Activated CD4-positive, alpha-beta T cell treated with anti-CD3 and anti-CD28 coated beads, Interleukin-2, Interleukin-6, amounts not matched to agents 100 ng/mL and 50 ng/mL, durations not matched to agents 16 hours and 8 hours (primary cell): ENCODE measurements at regions not wholly inside any gene's neighbourhood (a gene's known extent, or its start where the extent isn't known, plus 50 kb on each side); places are given as distances from the start of the nearest gene placed in this dataset.

Experiments
- DNase-seq: peaks from one replicate; pipeline ENCODE4 v3.0.0-alpha.2; 2020

- DNase-seq: no peak
Measured at GRCh38 chrX:43525901-43526610, 130.0 kb upstream of the MAOA start.

GRCh38 chrX:43526878-43527277 lies 129.2 kb upstream of the MAOA start:
- DNase-seq: no peak

DNA sequence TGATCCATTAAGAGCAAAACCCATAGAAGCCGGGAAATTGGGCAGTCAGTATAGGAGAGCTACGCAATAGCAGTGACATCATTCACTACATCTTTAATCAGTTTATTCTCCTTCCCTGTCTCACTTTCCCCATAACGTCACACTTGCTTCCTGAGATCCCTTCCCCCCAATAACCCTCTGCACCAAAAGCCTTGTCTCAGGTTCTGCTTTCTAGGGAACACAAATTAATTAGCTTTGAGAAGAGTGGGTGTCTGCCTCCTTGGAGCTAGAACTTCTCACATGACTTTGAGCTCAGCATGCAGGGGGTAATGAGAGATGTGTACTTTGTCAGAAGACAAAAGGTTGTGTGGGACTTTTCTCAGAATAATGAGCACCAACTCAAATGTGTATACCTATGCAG lies 128.3 kb upstream of the MAOA start:
- no peak for DNase-seq

DNA sequence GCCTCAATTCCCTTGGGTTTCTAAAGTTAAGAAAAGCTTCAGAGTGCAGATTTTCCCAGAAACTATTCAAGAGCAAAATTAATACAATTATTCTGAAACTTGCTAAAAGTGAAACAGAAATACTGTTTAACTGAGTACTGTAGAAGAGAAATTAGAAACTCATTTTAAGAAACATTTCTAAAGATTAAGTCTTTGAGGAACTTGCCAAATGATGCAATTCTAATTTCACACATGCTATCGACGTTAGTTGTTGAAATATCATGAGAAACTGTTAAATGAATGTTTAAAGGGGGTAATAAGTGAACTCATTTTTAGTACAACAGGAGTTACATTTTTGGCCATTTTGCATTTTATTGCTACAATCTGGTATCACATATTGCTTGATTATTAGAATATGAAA lies 125.3 kb upstream of the MAOA start:
- no peak for DNase-seq

GRCh38 chrX:43540318-43540717 lies 115.8 kb upstream of the MAOA start:
- DNase-seq: no peak

DNA sequence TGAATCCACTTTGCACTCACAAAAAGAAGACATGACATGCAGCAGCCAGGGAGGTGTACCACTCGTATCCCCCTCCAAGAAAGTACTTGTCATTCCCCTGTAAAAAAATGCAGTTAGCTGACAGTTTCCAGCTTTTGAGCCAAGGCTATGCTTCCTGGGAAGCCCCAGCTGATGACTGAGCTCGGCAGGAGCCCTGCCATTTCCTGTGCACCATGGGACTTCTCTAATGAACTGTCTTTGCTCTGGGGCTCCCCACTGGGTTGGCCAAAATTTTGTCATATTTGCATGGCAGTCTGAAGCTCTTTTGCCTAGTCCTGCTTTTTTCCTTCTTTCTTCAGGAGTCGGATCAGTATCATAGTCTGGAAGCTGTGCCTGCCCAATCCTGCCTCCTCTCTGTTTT lies 104.5 kb upstream of the MAOA start:
- DNase-seq: no peak

GRCh38 chrX:43552156-43552555 lies 103.9 kb upstream of the MAOA start:
- DNase-seq: no peak

GRCh38 chrX:43552703-43553102 lies 103.4 kb upstream of the MAOA start:
- no peak for DNase-seq

DNA sequence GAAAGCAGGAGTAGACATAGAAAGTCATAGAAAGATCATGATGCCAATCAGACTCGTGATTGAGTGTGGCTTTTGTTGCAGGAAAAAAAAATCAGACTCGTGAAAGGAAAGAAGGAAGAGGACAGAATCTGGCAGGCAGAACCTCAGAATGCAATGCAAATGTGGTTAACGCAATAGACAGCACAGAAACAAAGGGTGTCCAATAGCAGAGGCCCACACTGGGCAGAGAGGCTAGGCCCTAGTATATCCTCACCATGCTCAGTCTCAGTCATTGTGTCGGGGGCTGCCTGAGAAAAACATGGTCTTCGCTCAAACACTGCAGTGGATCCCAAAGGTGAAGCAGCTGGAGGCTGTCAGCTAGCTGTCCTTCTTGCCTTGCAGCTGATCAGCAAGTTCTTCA lies 102.8 kb upstream of the MAOA start:
- DNase-seq: no peak

DNA sequence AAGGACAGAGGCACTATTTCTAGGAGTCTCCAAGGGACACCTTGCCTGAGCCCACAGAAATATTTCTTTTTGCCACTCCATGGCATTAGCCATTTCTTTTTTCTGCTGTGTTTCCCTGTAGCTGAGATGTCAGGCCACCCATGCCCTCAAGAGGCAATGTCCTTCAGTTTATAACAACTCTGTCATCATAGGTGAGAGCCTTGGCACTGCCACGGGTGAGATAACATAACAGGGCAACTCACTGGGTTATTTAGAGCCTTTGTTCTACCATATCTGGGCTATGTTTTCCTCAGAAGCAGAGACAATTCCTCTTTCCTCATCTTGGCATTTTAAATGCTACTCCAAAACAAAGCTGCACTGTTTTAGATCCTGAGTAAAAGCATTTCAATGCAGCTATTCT lies 99.9 kb upstream of the MAOA start:
- DNase-seq: no peak

DNA sequence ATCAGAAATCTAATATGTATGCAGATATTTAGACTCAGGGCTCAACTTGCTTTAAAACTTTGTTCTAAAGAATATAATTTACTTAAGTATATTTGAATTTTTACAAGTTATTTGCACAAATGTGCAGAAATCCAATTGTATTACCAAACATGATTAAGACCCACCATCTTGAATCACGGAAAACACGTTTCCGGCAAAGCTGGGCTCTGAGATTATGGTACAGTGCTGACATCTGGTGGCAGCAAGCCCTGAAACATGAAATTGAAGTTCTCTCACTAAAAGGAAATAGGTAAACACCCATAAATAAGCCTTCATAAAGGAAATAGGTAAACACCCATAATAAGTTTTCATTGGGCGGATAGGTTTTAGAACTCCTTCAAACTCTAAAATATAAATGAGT lies 98.3 kb upstream of the MAOA start:
- peak; percentile 67 for DNase-seq

DNA sequence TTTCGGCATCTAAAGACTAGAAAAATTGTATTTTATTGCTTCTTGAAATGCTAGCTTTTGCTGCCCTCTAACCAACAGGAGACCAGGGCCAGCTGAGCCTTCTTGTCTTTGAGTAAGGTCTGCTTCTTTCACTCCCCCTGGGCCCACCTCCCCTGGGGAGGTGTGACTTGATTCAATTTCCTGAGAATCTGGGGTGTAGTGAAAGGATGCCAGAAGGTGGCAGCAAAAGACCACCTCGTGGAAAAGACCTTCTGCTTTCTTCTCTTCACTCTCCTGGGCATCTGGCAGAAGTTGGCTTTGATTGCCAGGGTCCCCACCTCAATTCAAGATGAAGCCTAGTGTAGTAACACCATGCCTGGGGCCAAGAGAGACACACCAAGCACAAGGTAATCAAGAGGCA lies 96.5 kb upstream of the MAOA start:
- DNase-seq: peak; percentile 36

- no peak for DNase-seq
Measured at GRCh38 chrX:43560247-43560946, 95.7 kb upstream of the MAOA start.

DNA sequence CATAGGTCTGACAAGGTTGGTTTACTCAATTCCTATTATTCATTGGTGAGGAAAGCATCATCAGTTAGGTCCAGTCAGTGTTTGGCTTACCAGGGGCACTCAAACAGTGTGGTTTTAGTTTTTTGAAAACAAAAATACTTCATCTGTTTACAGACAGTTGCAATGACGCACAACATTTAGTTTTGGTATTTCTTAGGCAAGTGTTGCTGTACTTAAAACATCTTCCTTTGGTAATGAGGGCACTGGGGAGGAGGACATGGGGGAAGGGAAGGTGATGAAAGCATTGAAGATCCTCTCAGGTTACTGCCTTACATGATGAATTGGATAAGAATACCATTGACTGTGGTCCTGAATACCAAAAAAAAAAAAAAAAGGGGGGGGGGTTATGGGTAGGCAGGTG lies 93.7 kb upstream of the MAOA start:
- no peak for DNase-seq

DNA sequence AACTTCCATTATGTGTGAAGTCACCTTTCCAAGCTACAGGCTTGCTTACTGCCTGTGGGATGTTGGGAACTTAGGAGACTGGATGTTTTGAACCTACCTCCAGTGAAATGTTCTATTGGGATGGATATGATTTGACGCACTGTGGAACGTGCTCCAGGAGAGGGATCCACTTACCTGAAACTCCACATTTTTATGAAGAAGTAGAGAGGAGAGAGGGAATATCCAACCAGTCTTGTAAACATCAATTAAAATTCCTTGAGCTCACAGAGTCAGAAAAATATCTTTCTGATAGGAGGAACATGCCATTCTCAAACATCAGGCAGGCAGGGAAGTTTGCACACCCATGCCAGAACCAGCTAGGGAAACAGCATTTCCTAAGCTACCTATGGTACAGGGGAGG lies 91.1 kb upstream of the MAOA start:
- no peak for DNase-seq

DNA sequence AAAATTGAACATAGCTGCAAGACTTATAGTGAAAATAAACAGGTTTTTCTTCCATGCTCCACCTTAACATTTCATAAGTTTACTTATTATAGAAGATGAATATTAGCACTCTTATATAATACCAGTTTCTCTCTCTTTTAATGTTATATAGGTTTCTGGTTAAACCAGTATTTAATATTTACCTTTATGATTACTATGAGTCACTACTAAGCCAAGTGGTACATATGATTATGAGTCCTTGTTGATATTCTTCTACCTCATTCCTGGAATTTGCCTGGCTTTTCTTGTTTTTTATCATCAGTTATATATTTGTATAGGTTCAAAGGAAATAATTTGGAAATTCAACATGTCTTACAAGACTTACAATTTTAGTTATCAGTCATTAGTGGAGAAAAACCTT lies 89.9 kb upstream of the MAOA start:
- no peak for DNase-seq

GRCh38 chrX:43573441-43574015 lies 82.6 kb upstream of the MAOA start:
- DNase-seq: no peak

DNA sequence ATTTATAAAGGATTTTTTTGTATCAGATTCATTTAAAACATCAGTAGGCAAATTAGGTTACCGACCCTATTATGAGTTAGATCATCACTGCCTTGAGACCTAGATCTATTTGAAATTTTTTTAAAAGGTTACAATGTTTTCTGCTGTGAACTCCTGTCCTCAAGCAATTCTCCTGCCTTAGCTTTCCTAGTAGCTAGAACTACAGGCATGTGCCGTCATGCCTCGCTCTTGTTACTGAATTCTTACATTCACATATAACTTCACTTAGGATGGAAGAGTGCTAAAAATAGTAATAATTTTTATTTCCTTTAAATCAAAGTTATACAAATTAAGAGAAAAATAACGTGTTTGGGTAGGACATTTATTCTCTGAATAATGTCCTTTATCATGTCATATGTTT lies 75.5 kb upstream of the MAOA start:
- no peak for DNase-seq

DNA sequence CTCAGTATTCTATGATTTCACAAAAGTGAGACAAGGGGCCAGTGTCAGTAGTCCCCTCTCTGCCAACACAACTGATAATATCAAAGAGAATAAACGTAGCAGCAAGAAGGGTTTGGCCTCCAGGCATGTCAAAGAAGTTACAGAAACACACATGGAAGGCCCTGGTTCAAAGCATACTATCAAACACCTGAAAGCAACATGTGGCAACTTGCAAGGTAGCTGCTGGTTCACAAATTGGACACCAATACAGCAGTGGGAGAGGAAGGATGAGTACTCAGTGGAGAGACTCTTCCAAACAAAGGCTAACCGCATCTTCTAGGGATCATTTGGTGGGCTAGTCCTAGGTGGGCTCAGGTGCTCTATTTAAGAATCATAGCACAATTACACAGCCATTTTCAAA lies 74.9 kb upstream of the MAOA start:
- no peak for DNase-seq

DNA sequence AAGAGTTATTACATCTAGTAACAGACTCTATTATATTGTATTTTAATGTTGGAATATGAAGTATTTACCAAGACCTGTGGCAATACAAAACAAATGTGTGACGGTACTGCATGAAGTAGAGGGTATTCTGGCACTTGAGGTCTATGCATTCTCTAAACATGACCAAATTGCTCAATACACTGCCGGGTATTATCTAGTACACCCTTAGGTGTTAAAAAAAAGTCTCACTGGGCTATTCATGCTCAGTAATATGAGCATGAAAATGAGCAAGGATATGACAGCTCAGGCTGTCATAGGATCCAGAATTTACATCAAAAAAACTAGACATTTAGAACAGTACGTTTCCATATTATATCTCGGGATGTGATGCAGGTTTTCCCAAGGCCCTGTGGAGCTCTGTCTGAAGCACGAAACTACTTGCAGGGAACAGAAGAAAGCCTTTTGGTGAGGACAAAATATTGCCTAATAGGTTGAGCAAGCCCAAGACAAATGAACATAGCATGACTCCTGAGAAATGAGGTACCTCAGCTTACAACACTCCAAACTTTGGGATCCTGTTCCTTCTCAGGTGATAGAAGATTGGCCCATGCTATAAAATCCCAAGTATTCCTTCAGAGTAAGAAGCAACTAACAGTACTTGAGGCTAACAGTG lies 74.1 kb upstream of the MAOA start:
- no peak for DNase-seq

DNA sequence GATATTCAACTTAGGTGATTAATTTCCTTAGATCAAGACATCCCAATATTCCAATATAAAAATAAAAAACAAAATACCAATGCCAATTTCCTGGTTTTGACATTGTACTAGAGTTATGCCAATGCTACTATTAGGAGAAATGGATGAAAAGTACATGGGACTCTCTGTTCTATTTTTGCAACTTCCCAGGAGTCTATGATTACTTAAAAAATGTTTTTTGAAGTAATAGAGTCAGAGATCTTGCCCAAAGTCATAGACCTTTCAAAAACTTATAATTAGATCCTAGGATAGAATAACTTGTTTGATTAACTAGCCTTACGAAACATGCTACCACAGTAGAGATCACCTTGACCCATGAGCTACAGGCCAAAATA lies 73.6 kb upstream of the MAOA start:
- no peak for DNase-seq

- no peak for DNase-seq
Measured at GRCh38 chrX:43585922-43586321, 70.2 kb upstream of the MAOA start.

- DNase-seq: no peak
Measured at GRCh38 chrX:43586830-43587229, 69.3 kb upstream of the MAOA start.

DNA sequence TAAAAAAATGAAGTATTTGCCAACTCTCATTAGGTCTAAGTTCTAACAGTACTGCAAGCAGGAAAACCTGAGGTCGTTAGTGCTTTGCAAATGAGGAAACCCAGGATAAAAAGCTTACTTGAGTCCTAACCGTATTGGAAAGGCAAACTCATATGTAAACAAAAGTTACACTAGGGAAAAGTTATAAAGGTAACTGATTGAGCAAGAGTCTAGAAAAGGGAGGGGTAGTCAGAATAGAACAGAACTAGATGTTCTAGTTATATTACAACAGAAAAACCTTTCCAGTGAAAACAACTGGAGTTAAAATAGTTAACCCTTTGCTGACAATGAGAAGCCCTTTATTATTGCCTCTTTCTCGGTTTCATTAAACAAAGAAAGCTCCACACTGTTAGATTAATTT lies 66.4 kb upstream of the MAOA start:
- no peak for DNase-seq
